LNCAP (cell line): ENCODE measurements at regions not wholly inside any gene's neighbourhood (a gene's known extent, or its start where the extent isn't known, plus 50 kb on each side); places are given as distances from the start of the nearest gene placed in this dataset.

Experiments
- TF ChIP-seq, protein P1 (sequence below): fragments of 450-650 bp; IDR thresholded peaks from 2 replicates; pipeline ENCODE4 v1.5.1; 2017; ENCODE audit warnings: mild to moderate bottlenecking

- TF ChIP-seq, protein P1, sequence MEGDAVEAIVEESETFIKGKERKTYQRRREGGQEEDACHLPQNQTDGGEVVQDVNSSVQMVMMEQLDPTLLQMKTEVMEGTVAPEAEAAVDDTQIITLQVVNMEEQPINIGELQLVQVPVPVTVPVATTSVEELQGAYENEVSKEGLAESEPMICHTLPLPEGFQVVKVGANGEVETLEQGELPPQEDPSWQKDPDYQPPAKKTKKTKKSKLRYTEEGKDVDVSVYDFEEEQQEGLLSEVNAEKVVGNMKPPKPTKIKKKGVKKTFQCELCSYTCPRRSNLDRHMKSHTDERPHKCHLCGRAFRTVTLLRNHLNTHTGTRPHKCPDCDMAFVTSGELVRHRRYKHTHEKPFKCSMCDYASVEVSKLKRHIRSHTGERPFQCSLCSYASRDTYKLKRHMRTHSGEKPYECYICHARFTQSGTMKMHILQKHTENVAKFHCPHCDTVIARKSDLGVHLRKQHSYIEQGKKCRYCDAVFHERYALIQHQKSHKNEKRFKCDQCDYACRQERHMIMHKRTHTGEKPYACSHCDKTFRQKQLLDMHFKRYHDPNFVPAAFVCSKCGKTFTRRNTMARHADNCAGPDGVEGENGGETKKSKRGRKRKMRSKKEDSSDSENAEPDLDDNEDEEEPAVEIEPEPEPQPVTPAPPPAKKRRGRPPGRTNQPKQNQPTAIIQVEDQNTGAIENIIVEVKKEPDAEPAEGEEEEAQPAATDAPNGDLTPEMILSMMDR: no peak
Measured at GRCh38 chr4:156084373-156084772, 130.7 kb upstream of the CTSO start.

DNA sequence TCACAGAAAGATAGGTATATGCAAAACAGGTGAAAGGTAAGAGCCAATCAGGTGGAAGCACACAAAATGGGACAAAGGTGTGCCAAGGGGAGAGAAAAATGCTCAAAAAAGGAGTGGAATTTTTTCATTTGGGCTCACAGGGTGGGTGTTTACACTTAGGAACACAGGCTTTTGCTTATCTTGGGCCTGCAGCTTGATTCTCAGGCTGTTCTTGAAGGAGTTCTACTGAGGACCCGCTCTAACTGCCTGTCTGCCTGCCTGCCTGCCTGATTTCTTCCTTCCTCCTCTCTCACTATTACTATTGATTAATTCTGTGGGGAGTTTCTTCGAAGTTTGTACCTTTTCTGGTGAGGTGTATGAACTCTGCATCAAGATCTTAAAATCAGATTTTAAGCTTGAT lies 120.3 kb upstream of the CTSO start:
- TF ChIP-seq, protein P1: no peak

GRCh38 chr4:156060661-156061060 lies 107.0 kb upstream of the CTSO start:
- TF ChIP-seq, protein P1: no peak

DNA sequence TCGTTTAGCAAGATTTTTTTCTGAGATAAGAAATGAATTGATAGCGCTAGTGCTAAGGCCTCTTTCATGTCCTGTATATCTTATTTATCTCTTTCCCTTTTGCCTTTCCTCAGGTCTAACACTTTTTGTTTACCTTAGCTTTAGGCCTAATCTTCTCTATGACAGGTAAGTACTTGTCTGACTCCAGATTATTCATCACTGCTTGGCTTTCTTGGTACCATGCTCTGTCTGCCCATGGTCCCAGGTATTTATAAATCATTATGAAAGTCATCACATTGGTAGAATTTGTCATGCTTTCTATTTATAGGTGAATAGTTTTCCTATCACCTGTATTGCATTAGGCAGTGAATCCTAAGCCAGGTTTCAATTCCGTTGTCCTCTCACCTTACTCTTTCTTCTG lies 99.5 kb upstream of the CTSO start:
- TF ChIP-seq, protein P1: no peak

DNA sequence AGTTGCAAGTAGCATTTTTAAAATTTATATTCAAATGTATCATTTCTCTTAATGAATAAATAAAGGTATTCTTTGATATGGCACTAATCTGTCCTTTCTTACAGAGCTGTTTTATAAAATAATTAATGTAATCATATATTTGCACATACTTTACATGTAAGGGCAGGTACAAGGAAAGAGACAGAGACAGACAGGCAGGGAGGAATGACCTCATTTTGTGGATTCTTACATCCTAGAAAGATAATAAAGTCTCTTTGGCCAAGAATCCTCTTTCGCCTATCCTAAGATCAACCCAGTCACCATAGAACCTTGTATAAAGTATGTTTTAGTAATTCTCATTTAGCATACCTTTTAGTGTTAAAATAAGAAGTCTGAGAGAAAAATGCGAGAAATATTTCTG lies 98.5 kb upstream of the CTSO start:
- TF ChIP-seq, protein P1: no peak

GRCh38 chr4:156038772-156039171 lies 85.1 kb upstream of the CTSO start:
- TF ChIP-seq, protein P1: no peak

- TF ChIP-seq, protein P1: no peak
Measured at GRCh38 chr4:156036496-156036895, 82.8 kb upstream of the CTSO start.

GRCh38 chr4:156029691-156030090 lies 76.0 kb upstream of the CTSO start:
- TF ChIP-seq, protein P1: no peak
